Liver (tissue), 7 donors: ENCODE measurements at regions not wholly inside any gene's neighbourhood (a gene's known extent, or its start where the extent isn't known, plus 50 kb on each side); places are given as distances from the start of the nearest gene placed in this dataset.
"Not testable (repeated sequence)": the region's sequence is repeated elsewhere in the genome, so short reads cannot be mapped to it uniquely, and the experiment has no call there.

Source experiments
- DNase-seq: peaks from one replicate; pipeline ENCODE4 v3.0.0-alpha.2; 2017; ENCODE audit warnings: low spot score
- H3K27ac ChIP-seq, 2 donors: one replicate each; pipeline ENCODE4 v1.7.0; 2013; ENCODE audit warnings: inconsistent platforms in 2 of 2, low read length in 2 of 2, control low read depth in 1 of 2, low read depth in 1 of 2, mild to moderate bottlenecking in 1 of 2
- H3K27me3 ChIP-seq, 4 donors: one replicate each; pipeline versions ENCODE4 v1.6.1 to v1.7.0; 2013; ENCODE audit warnings: low read length in 3 of 4, inconsistent platforms in 1 of 4, mild to moderate bottlenecking in 1 of 4, moderate library complexity in 1 of 4; ENCODE audit not compliant: control insufficient read depth in 4 of 4, insufficient read depth in 4 of 4
- H3K36me3 ChIP-seq, 4 donors: one replicate each; pipeline versions ENCODE4 v1.6.1 to v1.7.0; 2013; ENCODE audit warnings: low read length in 3 of 4, mild to moderate bottlenecking in 3 of 4, low read depth in 1 of 4, moderate library complexity in 1 of 4; ENCODE audit not compliant: control insufficient read depth in 4 of 4, insufficient read depth in 3 of 4
- H3K4me1 ChIP-seq, 4 donors: one replicate each; pipeline versions ENCODE4 v1.6.1 to v1.7.0; 2013; ENCODE audit warnings: low read length in 3 of 4, mild to moderate bottlenecking in 3 of 4, moderate library complexity in 1 of 4; ENCODE audit not compliant: control insufficient read depth in 4 of 4, insufficient read depth in 4 of 4
- H3K4me3 ChIP-seq, 3 donors: one replicate each; pipeline versions ENCODE4 v1.6.1 to v1.7.0; 2013; ENCODE audit warnings: low read length in 3 of 3, control low read depth in 1 of 3, low read depth in 1 of 3, mild to moderate bottlenecking in 1 of 3
- H3K9ac ChIP-seq, 2 donors: one replicate each; pipeline ENCODE4 v1.7.0; 2013; ENCODE audit warnings: low read length in 2 of 2, mild to moderate bottlenecking in 2 of 2, moderate library complexity in 2 of 2, control low read depth in 1 of 2, low read depth in 1 of 2
- H3K9me3 ChIP-seq, 4 donors: one replicate each; pipeline versions ENCODE4 v1.6.1 to v1.7.0; 2013; ENCODE audit warnings: low read length in 3 of 4; ENCODE audit not compliant: control insufficient read depth in 4 of 4
- FOXA2 ChIP-seq: IDR thresholded peaks from 2 replicates; pipeline ENCODE4 v1.6.1; 2016; ENCODE audit warnings: antibody characterized with exemption
- GABPA ChIP-seq, 2 donors: IDR thresholded peaks in 1 of 2; conservative IDR thresholded peaks in 1 of 2; 2 replicates each; pipeline ENCODE4 v1.6.1; 2016; ENCODE audit warnings: antibody characterized with exemption in 2 of 2, mild to moderate bottlenecking in 1 of 2, moderate library complexity in 1 of 2
- HNF4G ChIP-seq: IDR thresholded peaks from 2 replicates; pipeline ENCODE4 v1.6.1; 2016; ENCODE audit warnings: antibody characterized with exemption
- JUND ChIP-seq, 2 donors: IDR thresholded peaks; 2 replicates each; pipeline ENCODE4 v1.6.1; 2016; ENCODE audit warnings: antibody characterized with exemption in 2 of 2
- SP1 ChIP-seq: IDR thresholded peaks from 2 replicates; pipeline ENCODE4 v1.6.1; 2018; ENCODE audit warnings: antibody characterized with exemption, mild to moderate bottlenecking
- WGBS: extraction: QIAGEN DNeasy Blood & Tissue Kit; methylation state at CpG from one replicate; pipeline ENCODE4 v1.1.7; 2013; 5-methylcytosine and 5-hydroxymethylcytosine counted together
- donor health status: healthy.
- donor health status: healthy.
- donor health status: healthy.
- donor health status: healthy.

- 81% methylated on average over 4 of the region's 4 CpGs for WGBS
- TF ChIP-seq SP1: no peak
- no peak for TF ChIP-seq JUND (IDR thresholded peaks at IDR 0.05)
- no peak for TF ChIP-seq HNF4G
- no peak for TF ChIP-seq FOXA2
- TF ChIP-seq GABPA (IDR thresholded peaks at IDR 0.05 in 1 of 2, conservative IDR thresholded peaks at IDR 0.05 in 1 of 2): no peak
These were observed 63.2 kb upstream of the SFSWAP start for GRCh38 chr12:131647667-131648066.

GRCh38 chr12:131655469-131656174 is 55.3 kb upstream of the SFSWAP start:
- DNase-seq, H3K27me3 ChIP-seq, H3K9ac ChIP-seq, H3K4me1 ChIP-seq, H3K36me3 ChIP-seq, H3K27ac ChIP-seq, H3K9me3 ChIP-seq, H3K4me3 ChIP-seq: not testable (repeated sequence)
- WGBS: 59% methylated on average over 9 of the region's 13 CpGs

More at GRCh38 chr12:131647667-131648066, 63.2 kb upstream of the SFSWAP start:
- DNase-seq: no peak
- Histone ChIP-seq H3K4me3 (no peak overlapping the region), H3K27ac (no peak overlapping the region), H3K9me3 (no peaks in the 10 kb centered on the region), H3K4me1 (no peaks in the 10 kb centered on the region), H3K27me3 (peaks cover 0 to 5% (median 0%) of the 10 kb centered on the region in 4 donors), H3K36me3 (no peaks in the 10 kb centered on the region), H3K9ac (no peak overlapping the region)

GRCh38 chr12:131656796-131657195 is 54.1 kb upstream of the SFSWAP start:
- not testable (repeated sequence) for H3K27ac ChIP-seq, H3K9me3 ChIP-seq, H3K27me3 ChIP-seq, H3K9ac ChIP-seq, DNase-seq, H3K4me3 ChIP-seq, H3K36me3 ChIP-seq, H3K4me1 ChIP-seq
- WGBS: 82% methylated on average over 5 of the region's 5 CpGs

GRCh38 chr12:131658605-131659004 is 52.3 kb upstream of the SFSWAP start:
- WGBS: 75% methylated on average over 6 of the region's 8 CpGs
- not testable (repeated sequence) for H3K4me3 ChIP-seq, H3K27ac ChIP-seq, H3K9me3 ChIP-seq, DNase-seq, H3K4me1 ChIP-seq, H3K36me3 ChIP-seq, H3K27me3 ChIP-seq, H3K9ac ChIP-seq

GRCh38 chr12:131659484-131659883 is 51.4 kb upstream of the SFSWAP start:
- H3K27me3 ChIP-seq, DNase-seq, H3K4me3 ChIP-seq, H3K9me3 ChIP-seq, H3K4me1 ChIP-seq, H3K36me3 ChIP-seq, H3K9ac ChIP-seq, H3K27ac ChIP-seq: not testable (repeated sequence)
- 65% methylated on average over 8 of the region's 8 CpGs for WGBS

- WGBS: 79% methylated on average over 7 of the region's 7 CpGs
- not testable (repeated sequence) for H3K4me1 ChIP-seq, H3K4me3 ChIP-seq, DNase-seq, H3K27me3 ChIP-seq, H3K9me3 ChIP-seq, H3K36me3 ChIP-seq, H3K27ac ChIP-seq, H3K9ac ChIP-seq
These were observed 50.9 kb upstream of the SFSWAP start for GRCh38 chr12:131659976-131660375.

GRCh38 chr12:131660401-131660800 is 50.5 kb upstream of the SFSWAP start:
- 91% methylated on average over 10 of the region's 12 CpGs for WGBS
- not testable (repeated sequence) for H3K36me3 ChIP-seq, H3K9me3 ChIP-seq, H3K27ac ChIP-seq, H3K27me3 ChIP-seq, H3K4me1 ChIP-seq, DNase-seq, H3K4me3 ChIP-seq, H3K9ac ChIP-seq
